Tibial nerve (tissue), 4 donors: ENCODE measurements at regions not wholly inside any gene's neighbourhood (a gene's known extent, or its start where the extent isn't known, plus 50 kb on each side); places are given as distances from the start of the nearest gene placed in this dataset.
"Not testable (repeated sequence)": the region's sequence is repeated elsewhere in the genome, so short reads cannot be mapped to it uniquely, and the experiment has no call there.

Experiments used
- DNase-seq, 2 donors: peaks; one replicate each; pipeline ENCODE4 v3.0.0-alpha.2; 2019; ENCODE audit warnings: low spot score in 2 of 2
- H3K27ac ChIP-seq, 4 donors: fragments of 200-600 bp; sonication (generic) in 3 of 4; one replicate each; pipeline ENCODE4 v1.5.1; 2017 to 2019; ENCODE audit warnings: mild to moderate bottlenecking in 1 of 4
- H3K27me3 ChIP-seq, 2 donors: fragments of 200-600 bp; sonication (generic) in 1 of 2; one replicate each; pipeline versions ENCODE4 v1.5.1 to v1.6.0; 2017 to 2019
- H3K36me3 ChIP-seq, 3 donors: fragments of 200-600 bp; sonication (generic); one replicate each; pipeline ENCODE4 v1.5.1; 2018 to 2019
- H3K4me1 ChIP-seq, 4 donors: fragments of 200-600 bp; sonication (generic) in 3 of 4; one replicate each; pipeline ENCODE4 v1.5.1; 2017 to 2019
- H3K4me3 ChIP-seq, 4 donors: fragments of 200-600 bp; sonication (generic) in 3 of 4; one replicate each; pipeline ENCODE4 v1.5.1; 2017 to 2019; ENCODE audit warnings: mild to moderate bottlenecking in 1 of 4, moderate library complexity in 1 of 4
- H3K9me3 ChIP-seq, 4 donors: fragments of 200-600 bp; sonication (generic) in 3 of 4; one replicate each; pipeline ENCODE4 v1.5.1; 2017 to 2019
- EP300 ChIP-seq, 2 donors: sonication (generic); formaldehyde crosslinking; IDR thresholded peaks; one replicate each; pipeline ENCODE4 v1.6.1; 2017; ENCODE audit warnings: antibody characterized with exemption in 2 of 2, mild to moderate bottlenecking in 1 of 2
- POLR2A ChIP-seq, 2 donors: fragments of 450-650 bp; IDR thresholded peaks; one replicate each; pipeline ENCODE4 v1.6.1; 2017; ENCODE audit warnings: antibody characterized with exemption in 2 of 2, mild to moderate bottlenecking in 2 of 2, moderate library complexity in 2 of 2
- WGBS, 2 donors: methylation state at CpG; one replicate each; pipeline ENCODE4 v1.1.5; 2018; 5-methylcytosine and 5-hydroxymethylcytosine counted together
- TF ChIP-seq, protein P1 (sequence below), 5 experiments: fragments of 200-600 bp in 3 of 5; fragments of 450-650 bp in 2 of 5; sonication (generic) in 3 of 5; IDR thresholded peaks; one replicate each; pipeline ENCODE4 v1.5.1; 2016 to 2019; ENCODE audit warnings: antibody characterized with exemption in 5 of 5, mild to moderate bottlenecking in 3 of 5, moderate library complexity in 2 of 5

DNA sequence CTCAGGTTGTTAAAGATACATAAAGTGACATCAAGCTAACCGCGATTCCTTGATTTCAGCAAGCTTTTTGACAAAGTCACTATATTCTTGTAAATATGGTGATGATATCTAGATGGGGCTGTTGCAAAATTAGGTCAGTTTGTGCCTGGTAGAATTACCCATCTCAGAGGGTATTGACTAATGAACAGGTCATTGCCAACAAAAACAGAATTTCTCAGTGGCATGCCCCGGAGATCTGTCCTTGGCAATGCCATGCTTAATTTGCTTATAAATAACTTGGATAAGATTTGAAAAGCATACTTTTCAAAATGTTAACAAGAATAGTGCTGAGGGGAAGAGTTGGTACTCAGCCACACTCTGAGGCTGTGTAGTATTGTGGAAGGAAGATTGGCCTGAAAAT lies 783.3 kb upstream of the SEMA6A start:
- no peak overlapping the region for H3K27ac ChIP-seq
- TF ChIP-seq, protein P1, sequence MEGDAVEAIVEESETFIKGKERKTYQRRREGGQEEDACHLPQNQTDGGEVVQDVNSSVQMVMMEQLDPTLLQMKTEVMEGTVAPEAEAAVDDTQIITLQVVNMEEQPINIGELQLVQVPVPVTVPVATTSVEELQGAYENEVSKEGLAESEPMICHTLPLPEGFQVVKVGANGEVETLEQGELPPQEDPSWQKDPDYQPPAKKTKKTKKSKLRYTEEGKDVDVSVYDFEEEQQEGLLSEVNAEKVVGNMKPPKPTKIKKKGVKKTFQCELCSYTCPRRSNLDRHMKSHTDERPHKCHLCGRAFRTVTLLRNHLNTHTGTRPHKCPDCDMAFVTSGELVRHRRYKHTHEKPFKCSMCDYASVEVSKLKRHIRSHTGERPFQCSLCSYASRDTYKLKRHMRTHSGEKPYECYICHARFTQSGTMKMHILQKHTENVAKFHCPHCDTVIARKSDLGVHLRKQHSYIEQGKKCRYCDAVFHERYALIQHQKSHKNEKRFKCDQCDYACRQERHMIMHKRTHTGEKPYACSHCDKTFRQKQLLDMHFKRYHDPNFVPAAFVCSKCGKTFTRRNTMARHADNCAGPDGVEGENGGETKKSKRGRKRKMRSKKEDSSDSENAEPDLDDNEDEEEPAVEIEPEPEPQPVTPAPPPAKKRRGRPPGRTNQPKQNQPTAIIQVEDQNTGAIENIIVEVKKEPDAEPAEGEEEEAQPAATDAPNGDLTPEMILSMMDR (IDR thresholded peaks at IDR 0.05): no peak
- TF ChIP-seq POLR2A (IDR thresholded peaks at IDR 0.05): no peak
- TF ChIP-seq EP300 (IDR thresholded peaks at IDR 0.05): no peak
- WGBS, 2 donors: 75 to 77% methylated on average over 3 of the region's 3 CpGs
- no peak overlapping the region for H3K4me3 ChIP-seq
- no peaks in the 10 kb centered on the region for H3K36me3 ChIP-seq
- H3K4me1 ChIP-seq: no peaks in the 10 kb centered on the region
- H3K27me3 ChIP-seq: no peaks in the 10 kb centered on the region
- H3K9me3 ChIP-seq: no peaks in the 10 kb centered on the region
- DNase-seq: no peak

DNA sequence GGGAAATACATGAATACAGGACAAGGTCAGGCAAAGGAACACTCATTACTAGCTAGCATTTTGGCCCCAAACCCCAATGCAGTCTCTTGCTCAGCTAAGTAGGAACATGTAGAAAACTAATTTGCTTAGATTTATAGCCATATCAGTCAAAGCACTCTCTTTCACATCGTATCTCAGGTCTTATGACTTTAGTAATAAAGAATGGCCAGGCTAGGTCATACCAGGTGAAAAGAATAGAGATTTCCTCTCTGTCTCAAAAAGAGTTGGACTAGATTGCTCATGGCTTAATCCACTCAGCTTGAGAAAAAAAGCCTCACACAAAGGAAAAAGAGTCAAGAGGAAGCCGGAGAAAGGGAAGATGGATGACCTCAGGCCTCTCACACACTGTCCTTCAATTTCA lies 772.7 kb upstream of the SEMA6A start:
- no peak for TF ChIP-seq EP300 (IDR thresholded peaks at IDR 0.05)
- TF ChIP-seq POLR2A (IDR thresholded peaks at IDR 0.05): no peak
- TF ChIP-seq, protein P1 (IDR thresholded peaks at IDR 0.05): no peak
- Histone ChIP-seq H3K9me3 (no peaks in the 10 kb centered on the region), H3K4me1 (no peaks in the 10 kb centered on the region), H3K27ac (no peak overlapping the region), H3K27me3 (no peaks in the 10 kb centered on the region), H3K36me3 (no peaks in the 10 kb centered on the region), H3K4me3 (no peak overlapping the region)
- DNase-seq: no peak
- WGBS, 2 donors: 57 to 67% methylated on average over 2 of the region's 2 CpGs

DNA sequence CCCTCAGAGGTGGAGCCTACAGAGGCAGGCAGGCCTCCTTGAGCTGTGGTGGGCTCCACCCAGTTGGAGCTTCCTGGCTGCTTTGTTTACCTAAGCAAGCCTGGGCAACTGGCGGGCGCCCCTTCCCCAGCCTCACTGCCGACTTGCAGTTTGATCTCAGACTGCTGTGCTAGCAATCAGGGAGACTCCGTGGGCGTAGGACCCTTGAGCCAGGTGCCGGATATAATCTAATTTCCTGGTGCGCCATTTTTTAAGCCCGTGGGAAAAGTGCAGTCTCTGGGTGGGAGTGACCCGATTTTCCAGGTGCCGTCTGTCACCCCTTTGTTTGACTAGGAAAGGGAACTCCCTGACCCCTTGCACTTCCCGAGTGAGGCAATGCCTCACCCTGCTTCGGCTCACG lies 769.1 kb upstream of the SEMA6A start:
- not testable (repeated sequence) for H3K27me3 ChIP-seq, H3K4me1 ChIP-seq, H3K36me3 ChIP-seq, DNase-seq, H3K4me3 ChIP-seq, H3K9me3 ChIP-seq, H3K27ac ChIP-seq
- 73 to 89% methylated on average over 12 to 13 of the region's 13 CpGs for WGBS, 2 donors

DNA sequence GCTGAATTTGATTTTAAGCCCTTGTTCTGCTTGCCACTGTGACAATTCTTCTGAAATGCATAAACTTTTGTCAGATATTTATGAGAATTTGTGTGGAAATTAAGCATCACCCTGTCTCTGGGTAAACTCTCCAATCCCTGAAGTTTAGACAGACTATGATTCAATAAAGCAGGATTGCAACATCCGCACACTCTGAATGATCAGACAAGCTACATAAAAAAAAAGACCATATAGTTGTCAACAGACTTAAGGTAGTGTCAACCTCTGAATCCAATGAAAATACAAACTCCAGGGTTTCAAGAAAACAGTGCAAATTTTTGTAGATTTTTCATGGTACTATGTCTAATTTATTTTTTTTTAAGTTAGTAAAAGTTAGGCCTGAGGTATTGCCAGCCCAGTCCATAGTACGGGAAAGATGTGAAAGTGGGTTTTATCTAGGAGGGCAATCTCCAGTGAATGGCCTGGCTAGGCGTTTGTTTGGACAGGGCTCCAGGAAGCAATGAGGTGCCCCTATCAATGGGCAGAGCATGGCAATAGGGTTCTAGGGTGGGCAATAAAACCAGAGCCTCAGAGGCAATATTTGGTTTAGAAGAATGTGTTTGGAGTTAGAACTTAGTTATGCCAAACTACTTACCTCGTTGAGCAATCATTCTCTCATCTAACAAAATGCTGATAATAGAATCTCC lies 762.6 kb upstream of the SEMA6A start:
- H3K4me3 ChIP-seq: no peak overlapping the region
- TF ChIP-seq, protein P1 (IDR thresholded peaks at IDR 0.05): no peak
- TF ChIP-seq POLR2A (IDR thresholded peaks at IDR 0.05) (no peak), EP300 (IDR thresholded peaks at IDR 0.05) (no peak)
- H3K27ac ChIP-seq: no peak overlapping the region
- no peaks in the 10 kb centered on the region for H3K27me3 ChIP-seq
- no peak for DNase-seq
- 70 to 72% methylated on average over 4 of the region's 4 CpGs for whole genome bisulfite sequencing, 2 donors
- no peaks in the 10 kb centered on the region for H3K4me1 ChIP-seq
- no peaks in the 10 kb centered on the region for H3K36me3 ChIP-seq
- H3K9me3 ChIP-seq: no peaks in the 10 kb centered on the region

DNA sequence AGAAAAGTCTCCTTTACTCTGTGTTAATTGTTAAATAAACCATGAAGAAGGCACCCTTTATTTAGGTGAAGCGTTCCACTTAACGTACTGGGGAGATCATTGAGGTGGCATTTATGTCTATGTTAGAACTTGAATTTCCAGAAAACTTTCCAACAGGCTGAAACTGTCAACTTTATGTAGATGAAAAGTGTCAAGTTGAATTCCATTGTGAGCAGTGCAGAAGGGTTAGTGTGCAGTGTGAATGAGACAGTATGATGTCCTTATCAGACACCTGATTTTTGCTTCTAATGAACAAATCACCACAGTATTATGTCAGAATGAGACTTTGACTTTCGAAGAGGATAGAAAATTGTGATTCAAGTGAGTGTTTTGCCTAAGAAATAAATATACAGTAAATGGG lies 761.6 kb upstream of the SEMA6A start:
- no peaks in the 10 kb centered on the region for H3K27me3 ChIP-seq
- TF ChIP-seq EP300 (IDR thresholded peaks at IDR 0.05): no peak
- TF ChIP-seq, protein P1 (IDR thresholded peaks at IDR 0.05): no peak
- no peak for TF ChIP-seq POLR2A (IDR thresholded peaks at IDR 0.05)
- 72 to 85% methylated on average over 3 of the region's 3 CpGs for WGBS, 2 donors
- no peak for DNase-seq
- no peak overlapping the region for H3K4me3 ChIP-seq
- no peak overlapping the region for H3K27ac ChIP-seq
- H3K36me3 ChIP-seq: no peaks in the 10 kb centered on the region
- H3K9me3 ChIP-seq: no peaks in the 10 kb centered on the region
- no peaks in the 10 kb centered on the region for H3K4me1 ChIP-seq

DNA sequence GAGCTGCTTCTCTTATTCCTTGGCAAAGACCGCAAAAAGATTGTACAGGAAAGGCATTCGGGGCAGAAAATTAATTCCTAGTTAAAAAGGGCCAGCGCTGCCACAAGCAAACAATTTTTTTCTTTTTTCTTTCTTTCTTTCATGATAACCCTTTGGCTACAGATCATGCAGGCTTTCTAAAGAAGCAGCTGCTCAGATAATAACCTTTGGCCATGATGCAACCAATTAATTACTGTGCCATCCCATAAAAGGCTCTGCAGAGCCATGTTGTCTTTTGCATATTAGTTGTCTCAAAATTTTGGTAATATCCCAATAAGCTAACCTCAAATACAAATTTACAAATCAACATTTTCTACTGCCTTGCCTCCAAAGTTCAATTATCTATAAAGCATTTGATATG lies 758.4 kb upstream of the SEMA6A start:
- no peak for DNase-seq
- H3K9me3 ChIP-seq: no peaks in the 10 kb centered on the region
- H3K4me3 ChIP-seq: no peak overlapping the region
- no peak overlapping the region for H3K27ac ChIP-seq
- no peaks in the 10 kb centered on the region for H3K27me3 ChIP-seq
- no peaks in the 10 kb centered on the region for H3K4me1 ChIP-seq
- no peaks in the 10 kb centered on the region for H3K36me3 ChIP-seq
- 90 to 99% methylated on average over 3 of the region's 3 CpGs for WGBS, 2 donors
- TF ChIP-seq EP300 (IDR thresholded peaks at IDR 0.05) (no peak), POLR2A (IDR thresholded peaks at IDR 0.05) (no peak)
- TF ChIP-seq, protein P1 (IDR thresholded peaks at IDR 0.05): no peak
